Trophoblast cell (in vitro differentiated cells and primary cell): ENCODE measurements at regions not wholly inside any gene's neighbourhood (a gene's known extent, or its start where the extent isn't known, plus 50 kb on each side); places are given as distances from the start of the nearest gene placed in this dataset.

ENCODE experiments used
- DNase-seq, 2 donors: peaks; one replicate each; pipeline ENCODE4 v3.0.0-alpha.2; 2016
- H2AFZ ChIP-seq: 2 replicates; pipeline ENCODE4 v1.6.1; 2013; ENCODE audit warnings: low read length, moderate library complexity, mild to moderate bottlenecking; ENCODE audit not compliant: insufficient read depth, poor library complexity
- H2AK5ac ChIP-seq: 2 replicates; pipeline ENCODE4 v1.6.1; 2013; ENCODE audit warnings: mild to moderate bottlenecking, low read length
- H2BK120ac ChIP-seq: 2 replicates; pipeline ENCODE4 v1.6.1; 2013; ENCODE audit warnings: low read length, mild to moderate bottlenecking, moderate library complexity; ENCODE audit not compliant: insufficient read depth, poor library complexity
- H2BK12ac ChIP-seq: 2 replicates; pipeline ENCODE4 v1.6.1; 2013; ENCODE audit warnings: mild to moderate bottlenecking, low read length, moderate library complexity
- H2BK5ac ChIP-seq: 2 replicates; pipeline ENCODE4 v1.6.1; 2013; ENCODE audit warnings: low read length, low read depth, moderate library complexity, mild to moderate bottlenecking; ENCODE audit not compliant: poor library complexity
- H3K14ac ChIP-seq: 2 replicates; pipeline ENCODE4 v1.6.1; 2013; ENCODE audit warnings: mild to moderate bottlenecking, low read length
- H3K18ac ChIP-seq: 2 replicates; pipeline ENCODE4 v1.6.1; 2013; ENCODE audit warnings: mild to moderate bottlenecking, low read length
- H3K23ac ChIP-seq: 2 replicates; pipeline ENCODE4 v1.6.1; 2013; ENCODE audit warnings: low read length
- H3K27ac ChIP-seq: 2 replicates; pipeline ENCODE4 v1.5.1; 2013; ENCODE audit warnings: low read depth, mild to moderate bottlenecking, inconsistent platforms, low read length, moderate library complexity
- H3K27me3 ChIP-seq: 2 replicates; pipeline ENCODE4 v1.6.1; 2013; ENCODE audit warnings: inconsistent platforms, mild to moderate bottlenecking, low read length, moderate library complexity; ENCODE audit not compliant: insufficient read depth
- H3K36me3 ChIP-seq, 2 experiments: 1 replicate in 1 of 2; 2 replicates in 1 of 2; pipeline ENCODE4 v1.6.1; 2013; ENCODE audit warnings: low read length in 2 of 2, mild to moderate bottlenecking in 2 of 2, moderate library complexity in 1 of 2; ENCODE audit not compliant: insufficient read depth in 2 of 2, control insufficient read depth in 1 of 2
- H3K4ac ChIP-seq: 2 replicates; pipeline ENCODE4 v1.6.1; 2013; ENCODE audit warnings: low read depth, mild to moderate bottlenecking, low read length, moderate library complexity
- H3K4me1 ChIP-seq, 2 experiments: 1 replicate in 1 of 2; 2 replicates in 1 of 2; pipeline ENCODE4 v1.6.1; 2013; ENCODE audit warnings: low read length in 2 of 2, mild to moderate bottlenecking in 2 of 2, moderate library complexity in 1 of 2; ENCODE audit not compliant: insufficient read depth in 2 of 2, control insufficient read depth in 1 of 2
- H3K4me2 ChIP-seq: 2 replicates; pipeline ENCODE4 v1.6.1; 2013; ENCODE audit warnings: inconsistent platforms, mild to moderate bottlenecking, low read length, moderate library complexity
- H3K4me3 ChIP-seq: 2 replicates; pipeline ENCODE4 v1.5.1; 2013; ENCODE audit warnings: mild to moderate bottlenecking, low read depth, low read length, inconsistent platforms
- H3K79me1 ChIP-seq: one replicate; pipeline ENCODE4 v1.6.1; 2013; ENCODE audit warnings: low read length
- H3K79me2 ChIP-seq: 2 replicates; pipeline ENCODE4 v1.6.1; 2013; ENCODE audit warnings: low read length, mild to moderate bottlenecking; ENCODE audit not compliant: control insufficient read depth, insufficient read depth, poor library complexity
- H3K9ac ChIP-seq: 2 replicates; pipeline ENCODE4 v1.6.1; 2013; ENCODE audit warnings: mild to moderate bottlenecking, low read length
- H3K9me3 ChIP-seq: 2 replicates; pipeline ENCODE4 v1.6.1; 2013; ENCODE audit warnings: low read depth, mild to moderate bottlenecking, control low read depth, inconsistent platforms, low read length; ENCODE audit not compliant: insufficient read depth
- H4K12ac ChIP-seq: 2 replicates; pipeline ENCODE4 v1.6.1; 2013; ENCODE audit warnings: low read depth, mild to moderate bottlenecking, low read length, moderate library complexity
- H4K8ac ChIP-seq: 2 replicates; pipeline ENCODE4 v1.6.1; 2013; ENCODE audit warnings: low read depth, mild to moderate bottlenecking, low read length, moderate library complexity
- H4K91ac ChIP-seq: one replicate; pipeline ENCODE4 v1.6.1; 2013; ENCODE audit warnings: low read depth, mild to moderate bottlenecking, low read length, moderate library complexity
- WGBS: extraction: QIAGEN DNeasy Blood & Tissue Kit; methylation state at CpG from one replicate; pipeline ENCODE4 v1.1.7; 2013; ENCODE audit warnings: missing lambda C conversion rate; ENCODE audit not compliant: insufficient read length, insufficient coverage; ENCODE audit errors: extremely low coverage; 5-methylcytosine and 5-hydroxymethylcytosine counted together

- Histone ChIP-seq H2AK5ac (no peak overlapping the region), H3K4ac (no peak overlapping the region)
- WGBS: no CpG with 5 or more reads among the region's 5 CpGs
Observed at GRCh38 chr13:99829161-99829560, 142.4 kb downstream of the ZIC5 start.

GRCh38 chr13:99828735-99829134, 142.8 kb downstream of the ZIC5 start:
- H3K4me1 ChIP-seq: no peaks in the 10 kb centered on the region
- no peak overlapping the region for H3K18ac ChIP-seq
- H2BK12ac ChIP-seq: no peak overlapping the region
- H3K23ac ChIP-seq: no peak overlapping the region
- H3K9me3 ChIP-seq: no peaks in the 10 kb centered on the region
- H3K14ac ChIP-seq: no peak overlapping the region
- no peak overlapping the region for H4K91ac ChIP-seq
- no peak overlapping the region for H4K12ac ChIP-seq
- H3K4me3 ChIP-seq: no peak overlapping the region
- H2BK120ac ChIP-seq: no peak overlapping the region
- H2AK5ac ChIP-seq: no peak overlapping the region
- H4K8ac ChIP-seq: no peak overlapping the region
- H3K27ac ChIP-seq: no peak overlapping the region
- DNase-seq: no peak
- H3K79me1 ChIP-seq: no peaks in the 10 kb centered on the region
- H2AFZ ChIP-seq: no peak overlapping the region
- WGBS: no CpG with 5 or more reads among the region's 8 CpGs
- H3K4me2 ChIP-seq: no peak overlapping the region
- no peaks in the 10 kb centered on the region for H3K27me3 ChIP-seq
- no peak overlapping the region for H3K4ac ChIP-seq
- no peaks in the 10 kb centered on the region for H3K36me3 ChIP-seq
- no peak overlapping the region for H3K9ac ChIP-seq
- H2BK5ac ChIP-seq: no peak overlapping the region
- H3K79me2 ChIP-seq: no peaks in the 10 kb centered on the region

More at GRCh38 chr13:99829161-99829560, 142.4 kb downstream of the ZIC5 start:
- H3K27ac ChIP-seq: no peak overlapping the region
- H3K23ac ChIP-seq: no peak overlapping the region
- H3K4me2 ChIP-seq: no peak overlapping the region
- no peak overlapping the region for H4K91ac ChIP-seq
- no peaks in the 10 kb centered on the region for H3K36me3 ChIP-seq
- H4K8ac ChIP-seq: no peak overlapping the region
- no peak overlapping the region for H3K4me3 ChIP-seq
- no peak overlapping the region for H2AFZ ChIP-seq
- no peaks in the 10 kb centered on the region for H3K79me2 ChIP-seq
- H3K18ac ChIP-seq: no peak overlapping the region
- no peaks in the 10 kb centered on the region for H3K9me3 ChIP-seq
- no peak for DNase-seq
- no peak overlapping the region for H3K14ac ChIP-seq
- H2BK12ac ChIP-seq: no peak overlapping the region
- no peaks in the 10 kb centered on the region for H3K27me3 ChIP-seq
- no peak overlapping the region for H4K12ac ChIP-seq
- no peaks in the 10 kb centered on the region for H3K79me1 ChIP-seq
- H3K9ac ChIP-seq: no peak overlapping the region
- no peaks in the 10 kb centered on the region for H3K4me1 ChIP-seq
- H2BK5ac ChIP-seq: no peak overlapping the region
- no peak overlapping the region for H2BK120ac ChIP-seq

- Histone ChIP-seq H3K4ac (no peak overlapping the region), H2BK120ac (no peak overlapping the region), H3K9me3 (no peaks in the 10 kb centered on the region), H3K79me2 (no peaks in the 10 kb centered on the region), H3K27ac (no peak overlapping the region), H3K79me1 (no peaks in the 10 kb centered on the region), H3K4me2 (no peak overlapping the region), H3K27me3 (no peaks in the 10 kb centered on the region), H4K91ac (no peak overlapping the region), H3K4me1 (no peaks in the 10 kb centered on the region), H3K14ac (no peak overlapping the region), H2BK12ac (no peak overlapping the region), H4K12ac (no peak overlapping the region), H2AFZ (no peak overlapping the region), H2BK5ac (no peak overlapping the region), H3K9ac (no peak overlapping the region), H4K8ac (no peak overlapping the region), H2AK5ac (no peak overlapping the region), H3K23ac (no peak overlapping the region), H3K36me3 (no peaks in the 10 kb centered on the region), H3K4me3 (no peak overlapping the region), H3K18ac (no peak overlapping the region)
- no peak for DNase-seq
- WGBS: no CpG with 5 or more reads among the region's 3 CpGs
Observed at GRCh38 chr13:99828123-99828522, 143.4 kb downstream of the ZIC5 start.

- H3K79me2 ChIP-seq: no peaks in the 10 kb centered on the region
- H3K79me1 ChIP-seq: no peaks in the 10 kb centered on the region
- H4K91ac ChIP-seq: no peak overlapping the region
- no peak overlapping the region for H2AFZ ChIP-seq
- no peak overlapping the region for H3K27ac ChIP-seq
- H3K9ac ChIP-seq: no peak overlapping the region
- H3K4me1 ChIP-seq: no peaks in the 10 kb centered on the region
- no peak overlapping the region for H3K18ac ChIP-seq
- no peaks in the 10 kb centered on the region for H3K27me3 ChIP-seq
- no peak overlapping the region for H3K4me3 ChIP-seq
- no peak overlapping the region for H4K12ac ChIP-seq
- no peak overlapping the region for H4K8ac ChIP-seq
- no peak overlapping the region for H2BK120ac ChIP-seq
- no peaks in the 10 kb centered on the region for H3K36me3 ChIP-seq
- no CpG with 5 or more reads among the region's 12 CpGs for WGBS
- no peak overlapping the region for H3K4ac ChIP-seq
- no peak overlapping the region for H2BK5ac ChIP-seq
- no peaks in the 10 kb centered on the region for H3K9me3 ChIP-seq
- no peak overlapping the region for H3K14ac ChIP-seq
- H3K23ac ChIP-seq: no peak overlapping the region
- H2AK5ac ChIP-seq: no peak overlapping the region
- DNase-seq: no peak
- no peak overlapping the region for H2BK12ac ChIP-seq
- no peak overlapping the region for H3K4me2 ChIP-seq
Observed at GRCh38 chr13:99827011-99827772, 144.4 kb downstream of the ZIC5 start.
